GM12865 (cell line): ENCODE measurements at regions not wholly inside any gene's neighbourhood (a gene's known extent, or its start where the extent isn't known, plus 50 kb on each side); places are given as distances from the start of the nearest gene placed in this dataset.
"Not testable (repeated sequence)": the region's sequence is repeated elsewhere in the genome, so short reads cannot be mapped to it uniquely, and the experiment has no call there.

Source experiments
- DNase-seq: peaks from one replicate; pipeline ENCODE4 v3.0.0; 2010; ENCODE audit warnings: low read depth
- H3K4me3 ChIP-seq: 2 replicates; pipeline ENCODE4 v1.5.1; 2011; ENCODE audit warnings: mild to moderate bottlenecking, low read depth, low read length, control low read depth
- TF ChIP-seq, protein P1 (sequence below): IDR thresholded peaks from 2 replicates; pipeline ENCODE4 v1.5.1; 2011; ENCODE audit warnings: low read length, control low read depth, low read depth, inconsistent platforms; ENCODE audit not compliant: insufficient read depth; ENCODE audit errors: missing control alignments

DNA sequence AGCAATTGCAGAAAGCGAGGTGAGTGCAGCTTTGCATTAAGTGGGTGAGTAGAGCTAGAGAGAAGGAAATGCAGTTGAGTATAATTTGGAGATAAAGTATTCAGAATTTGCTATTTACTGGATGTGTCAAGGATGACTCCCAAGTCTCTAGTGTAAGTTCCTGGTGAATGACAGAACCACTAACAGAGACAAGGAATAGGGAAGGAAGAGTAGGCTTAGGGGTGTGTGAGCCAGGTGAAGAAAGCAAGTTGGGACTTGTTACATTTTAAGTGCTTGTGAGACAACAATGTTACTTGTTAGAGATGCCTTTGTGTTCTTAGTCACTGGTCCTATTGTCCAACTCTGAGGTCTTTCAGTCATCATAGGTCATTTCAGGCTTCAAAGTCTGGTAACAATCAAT, 70.8 kb downstream of the TBC1D26 start:
- H3K4me3 ChIP-seq, DNase-seq: not testable (repeated sequence)

DNA sequence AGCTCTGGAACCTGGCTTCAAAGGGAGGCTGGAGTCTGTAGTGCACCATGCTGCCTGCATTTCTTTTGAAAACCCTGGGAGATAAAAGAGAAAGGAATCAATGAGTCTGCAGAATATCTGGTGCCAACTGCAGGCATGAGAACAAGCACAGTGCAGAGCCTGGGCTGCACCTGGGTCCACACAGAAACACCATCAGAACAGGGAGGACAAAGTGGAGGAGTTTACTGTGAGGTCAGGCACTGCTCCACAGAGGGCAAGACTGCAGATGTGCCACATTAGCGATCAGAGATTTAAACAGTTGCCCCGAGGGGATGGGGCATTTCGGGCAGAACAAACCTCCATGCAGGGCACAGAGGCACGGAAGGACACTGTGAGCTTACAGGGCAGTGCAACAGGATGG, 74.7 kb downstream of the TBC1D26 start:
- not testable (repeated sequence) for H3K4me3 ChIP-seq

DNA sequence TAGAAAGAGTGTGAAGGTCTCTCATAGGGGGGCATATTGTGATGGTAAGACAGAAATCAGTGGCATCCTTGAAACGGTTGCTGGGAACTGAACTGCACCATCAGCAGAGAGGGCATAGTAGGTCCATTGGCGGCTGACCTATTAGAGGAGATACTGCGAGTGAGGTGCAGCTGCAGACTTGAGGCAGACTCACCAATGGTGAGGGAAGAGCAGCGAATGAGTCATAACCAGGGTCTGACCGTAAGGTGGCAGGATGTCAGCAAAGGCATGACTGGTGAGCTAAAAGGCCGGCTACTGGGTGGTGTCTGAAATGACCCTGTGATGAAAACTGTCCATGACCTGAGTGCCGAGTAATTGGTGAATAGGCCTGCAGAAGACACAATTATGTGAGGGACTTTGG, 81.3 kb downstream of the TBC1D26 start:
- DNase-seq, H3K4me3 ChIP-seq: not testable (repeated sequence)

More for the DNA sequence above, 74.7 kb downstream of the TBC1D26 start:
- not testable (repeated sequence) for DNase-seq

DNA sequence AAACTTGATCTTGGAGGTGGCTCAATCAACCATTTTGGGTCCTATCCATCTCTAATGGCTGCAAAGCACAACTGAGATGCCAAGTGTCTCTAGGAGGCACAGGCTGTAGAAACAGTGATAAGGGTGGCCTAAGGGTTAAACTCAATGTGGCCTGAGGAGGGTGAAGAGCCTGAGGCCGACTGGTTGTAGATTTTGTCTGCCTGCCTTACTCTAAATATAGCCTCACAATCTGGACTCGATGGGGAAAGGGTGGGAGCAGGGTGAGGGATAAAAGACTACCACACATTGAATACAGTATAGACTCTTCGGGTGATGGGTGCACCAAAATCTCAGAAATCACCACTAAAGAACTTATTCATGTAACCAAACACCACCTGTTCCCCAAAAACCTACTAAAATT, 81.9 kb downstream of the TBC1D26 start:
- not testable (repeated sequence) for DNase-seq, H3K4me3 ChIP-seq

DNA sequence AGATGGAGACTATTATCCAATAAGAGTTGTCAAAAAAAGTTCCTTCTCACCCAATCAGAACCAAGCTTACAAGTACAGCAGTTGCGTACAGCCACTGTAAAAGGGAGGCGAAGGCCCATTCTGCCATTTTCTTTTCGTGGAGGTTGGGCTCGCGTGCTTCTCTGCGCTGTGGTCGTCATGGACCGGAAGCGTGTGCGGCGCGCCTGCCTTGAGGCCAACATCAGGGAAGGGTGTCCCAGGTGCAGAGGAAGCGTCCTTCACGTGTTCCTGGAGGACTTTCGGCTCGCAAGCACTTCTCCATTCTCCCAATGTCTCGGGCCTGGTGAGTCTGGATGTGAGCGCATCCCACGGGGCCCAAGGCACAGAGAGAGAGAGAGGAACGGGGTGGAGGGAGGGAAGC, 85.8 kb downstream of the TBC1D26 start:
- H3K4me3 ChIP-seq, DNase-seq: not testable (repeated sequence)

DNA sequence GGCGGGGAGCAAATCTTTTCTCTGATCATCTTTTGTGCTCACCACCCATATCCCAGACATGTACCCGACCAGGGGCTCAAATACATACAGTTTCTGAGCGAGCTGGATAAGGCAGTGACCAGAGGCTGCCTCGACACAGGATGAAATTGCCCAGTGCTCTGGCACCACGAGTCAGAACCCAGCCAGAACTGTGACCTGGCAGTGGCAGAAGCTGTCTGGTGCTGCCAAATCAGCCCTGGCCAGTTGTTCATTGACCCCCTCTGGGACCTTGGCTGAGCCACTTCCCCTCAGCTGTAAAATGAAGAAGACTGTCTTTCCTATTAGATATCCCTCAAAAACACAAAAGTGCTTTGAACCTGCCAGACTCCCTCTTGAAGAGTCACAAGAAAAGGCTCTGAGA, 90.2 kb downstream of the TBC1D26 start:
- not testable (repeated sequence) for H3K4me3 ChIP-seq, DNase-seq

DNA sequence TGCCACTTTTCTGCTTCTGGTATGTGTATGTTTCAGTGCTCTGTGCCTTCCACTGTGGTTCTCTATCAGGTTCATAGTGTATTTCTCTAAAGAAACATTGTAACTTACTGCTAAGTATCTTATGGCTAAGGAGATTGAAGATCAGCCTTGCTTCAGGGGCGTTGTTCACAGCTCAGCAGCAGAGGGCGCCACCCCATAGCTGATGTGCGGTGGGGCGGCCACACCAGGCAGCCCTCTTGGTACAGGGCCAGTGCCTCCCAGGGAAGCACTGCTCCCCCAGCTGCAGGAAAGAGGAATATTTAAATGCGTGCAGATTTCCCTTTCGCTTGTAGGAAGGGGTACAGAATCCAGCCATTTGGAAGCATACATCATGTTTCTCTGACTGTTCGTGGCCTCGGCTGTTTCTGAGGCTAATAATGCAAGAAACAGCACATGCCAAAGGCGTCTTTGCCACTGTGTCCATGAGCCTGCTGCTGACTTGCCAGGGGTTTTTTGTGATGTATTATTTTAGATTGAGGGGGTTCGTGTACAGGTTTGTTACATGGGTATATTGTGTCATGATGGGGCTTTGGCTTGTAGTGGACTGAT, 96.7 kb downstream of the TBC1D26 start:
- not testable (repeated sequence) for H3K4me3 ChIP-seq
- TF ChIP-seq, protein P1, sequence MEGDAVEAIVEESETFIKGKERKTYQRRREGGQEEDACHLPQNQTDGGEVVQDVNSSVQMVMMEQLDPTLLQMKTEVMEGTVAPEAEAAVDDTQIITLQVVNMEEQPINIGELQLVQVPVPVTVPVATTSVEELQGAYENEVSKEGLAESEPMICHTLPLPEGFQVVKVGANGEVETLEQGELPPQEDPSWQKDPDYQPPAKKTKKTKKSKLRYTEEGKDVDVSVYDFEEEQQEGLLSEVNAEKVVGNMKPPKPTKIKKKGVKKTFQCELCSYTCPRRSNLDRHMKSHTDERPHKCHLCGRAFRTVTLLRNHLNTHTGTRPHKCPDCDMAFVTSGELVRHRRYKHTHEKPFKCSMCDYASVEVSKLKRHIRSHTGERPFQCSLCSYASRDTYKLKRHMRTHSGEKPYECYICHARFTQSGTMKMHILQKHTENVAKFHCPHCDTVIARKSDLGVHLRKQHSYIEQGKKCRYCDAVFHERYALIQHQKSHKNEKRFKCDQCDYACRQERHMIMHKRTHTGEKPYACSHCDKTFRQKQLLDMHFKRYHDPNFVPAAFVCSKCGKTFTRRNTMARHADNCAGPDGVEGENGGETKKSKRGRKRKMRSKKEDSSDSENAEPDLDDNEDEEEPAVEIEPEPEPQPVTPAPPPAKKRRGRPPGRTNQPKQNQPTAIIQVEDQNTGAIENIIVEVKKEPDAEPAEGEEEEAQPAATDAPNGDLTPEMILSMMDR = peak; percentile 62
- DNase-seq = peak; percentile 69

DNA sequence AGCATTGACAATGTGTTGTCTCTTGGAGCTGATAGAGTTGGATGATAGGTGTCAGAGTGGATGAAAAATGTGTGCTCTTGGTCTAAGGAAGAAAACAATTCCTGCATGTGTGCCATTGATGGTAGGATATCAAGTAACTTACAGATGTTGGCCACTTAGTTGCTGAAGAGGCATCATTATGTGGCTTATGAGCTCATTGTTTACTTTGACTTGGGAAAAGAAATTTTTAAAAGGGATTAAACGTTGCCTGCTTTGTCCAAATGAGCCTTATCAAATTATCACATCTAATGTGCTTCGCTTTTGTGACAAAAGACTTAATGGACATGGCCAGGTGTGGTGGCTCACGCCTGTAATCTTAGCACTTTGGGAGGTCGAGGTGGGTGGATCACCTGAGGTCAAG, 98.1 kb downstream of the TBC1D26 start:
- not testable (repeated sequence) for H3K4me3 ChIP-seq, DNase-seq

DNA sequence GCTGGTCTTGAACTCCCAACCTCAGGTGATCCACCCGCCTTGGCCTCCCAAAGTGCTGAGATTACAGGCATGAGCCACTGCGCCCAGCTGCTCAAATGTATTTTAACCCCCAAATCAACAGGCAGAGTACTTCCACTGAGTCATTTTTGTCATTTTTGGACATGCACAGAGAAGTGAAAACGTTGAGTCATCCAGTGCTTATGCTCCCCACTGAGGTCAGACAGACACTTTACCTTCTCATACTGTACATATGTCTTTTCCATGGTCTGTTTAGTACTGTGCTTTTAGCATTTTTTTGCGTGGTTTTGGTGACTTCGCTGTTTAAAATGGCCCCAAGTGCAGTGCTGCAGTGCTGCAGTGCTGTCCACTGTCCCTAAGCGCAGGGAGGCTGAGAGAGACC, 99.1 kb downstream of the TBC1D26 start:
- DNase-seq = peak; percentile 92

DNA sequence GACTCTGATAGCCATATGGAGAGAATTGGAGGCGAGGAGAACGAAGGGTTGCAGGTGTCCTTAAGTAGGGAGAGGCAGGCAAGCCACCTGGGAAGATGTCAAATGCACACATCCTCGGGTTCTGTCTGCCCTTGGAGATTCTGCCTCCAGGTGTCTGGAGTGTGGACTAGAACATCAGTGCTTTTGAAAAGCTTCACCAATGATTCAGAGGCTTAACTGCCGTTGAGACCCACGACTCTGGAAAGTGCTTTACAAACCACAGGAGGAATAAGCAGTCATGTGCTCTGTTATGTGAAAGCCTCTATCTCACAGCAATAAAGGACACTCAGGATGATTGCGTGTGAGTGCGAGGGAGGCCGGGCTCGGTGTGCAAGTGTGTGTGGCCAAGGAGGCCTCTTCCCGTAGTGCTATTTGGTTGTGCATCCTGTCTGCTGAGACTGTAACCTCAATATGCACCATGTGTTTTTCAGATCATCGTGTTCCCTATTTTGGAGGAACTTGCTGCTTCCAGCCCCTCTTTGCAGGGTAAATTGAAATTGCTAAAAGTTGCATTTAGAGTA, 100.9 kb downstream of the TBC1D26 start:
- not testable (repeated sequence) for H3K4me3 ChIP-seq
- DNase-seq = peak; percentile 27

More for the DNA sequence above, 99.1 kb downstream of the TBC1D26 start:
- H3K4me3 ChIP-seq = not testable (repeated sequence)

DNA sequence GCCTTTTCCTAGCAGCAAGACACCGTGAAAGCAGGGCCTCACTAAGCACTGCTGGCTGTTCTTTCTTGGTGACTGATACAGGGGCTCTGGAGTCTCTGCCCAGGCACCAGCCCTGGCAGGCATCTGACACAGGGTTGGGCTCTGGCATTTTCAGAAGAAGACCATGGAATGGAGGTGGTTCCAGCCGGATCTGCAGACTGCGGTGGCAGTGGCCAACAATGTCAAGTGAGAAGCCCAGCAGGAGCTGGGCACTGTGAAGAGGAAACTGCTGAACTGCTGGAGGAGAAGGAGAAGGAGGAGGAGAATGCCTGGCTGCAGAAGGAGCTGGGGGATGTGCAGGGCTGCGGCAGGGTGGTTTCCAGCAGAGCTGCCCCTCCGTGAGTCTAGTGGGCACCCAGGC, 101.8 kb downstream of the TBC1D26 start:
- not testable (repeated sequence) for DNase-seq, H3K4me3 ChIP-seq

DNA sequence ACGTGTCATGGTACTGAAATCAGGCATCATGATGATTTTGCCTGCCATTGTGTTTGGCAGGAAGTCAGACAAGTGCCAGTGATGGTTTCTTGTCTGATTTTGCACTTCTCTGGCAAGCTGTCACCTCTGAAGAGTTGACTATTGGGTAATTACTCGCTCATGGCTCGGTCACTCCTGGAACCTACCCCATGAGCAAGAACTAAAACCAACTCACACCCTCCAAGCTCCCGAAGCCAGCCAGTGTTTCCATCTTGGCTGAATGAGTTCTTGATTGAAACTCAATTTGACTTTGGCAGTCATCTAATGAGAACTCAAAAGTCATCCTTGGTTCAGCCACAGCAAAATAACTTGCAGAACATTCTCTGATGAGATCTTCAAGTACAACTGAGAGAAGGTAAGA, 103.4 kb downstream of the TBC1D26 start:
- DNase-seq, H3K4me3 ChIP-seq: not testable (repeated sequence)

DNA sequence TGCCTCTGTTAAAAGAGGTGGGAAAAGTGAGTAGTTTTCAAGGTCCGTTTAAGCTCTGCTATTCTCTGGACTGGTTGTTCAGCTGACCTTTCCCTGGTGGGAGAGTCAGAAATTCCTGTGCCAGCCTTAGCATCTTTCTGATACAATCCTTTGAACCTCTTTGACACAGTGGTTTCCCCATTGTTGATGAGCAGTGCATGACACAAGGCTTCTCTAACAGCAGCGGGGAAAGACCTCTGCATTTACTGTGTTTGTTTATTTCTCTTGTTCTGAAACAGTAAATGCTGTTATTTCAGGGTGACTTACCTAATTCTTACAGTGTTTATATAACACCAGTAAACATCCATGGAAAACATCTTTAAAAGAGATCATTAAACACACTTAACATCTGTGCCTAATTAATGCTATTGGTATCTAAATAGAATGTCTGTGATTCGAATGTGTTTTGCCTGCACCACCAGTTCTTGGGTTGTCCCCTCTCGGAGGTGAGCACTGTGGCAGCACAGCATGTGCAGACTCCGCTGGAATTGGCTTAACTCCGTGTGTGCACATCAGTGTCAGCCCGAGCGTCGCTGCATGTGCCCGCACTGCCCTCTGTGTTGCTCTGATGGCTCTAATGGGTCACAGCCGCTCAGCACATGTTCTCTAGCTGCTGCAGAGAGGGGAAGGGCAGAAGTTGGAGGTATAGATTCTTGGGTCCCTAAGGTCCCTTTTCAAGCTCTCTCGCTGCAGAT, 104.3 kb downstream of the TBC1D26 start:
- not testable (repeated sequence) for DNase-seq

DNA sequence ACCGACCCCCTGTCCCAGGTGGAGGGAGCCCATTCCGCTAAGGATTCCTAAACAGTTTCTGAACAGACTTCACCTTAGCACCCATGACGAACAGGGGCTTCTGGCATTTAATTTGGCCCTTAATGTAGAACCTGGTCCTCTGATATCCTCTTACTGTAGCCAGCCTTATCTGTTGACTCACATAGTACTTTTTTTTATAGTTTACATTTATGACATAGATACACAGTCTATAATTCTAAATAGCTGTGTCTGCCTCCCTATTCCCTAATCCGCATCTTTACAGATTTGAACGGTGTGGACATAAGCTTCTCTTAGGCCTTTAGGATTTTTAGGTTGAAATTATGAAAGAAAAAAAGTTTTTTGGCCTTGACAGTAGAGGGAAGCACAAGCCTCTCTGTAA, 104.9 kb downstream of the TBC1D26 start:
- not testable (repeated sequence) for DNase-seq, H3K4me3 ChIP-seq

More for the DNA sequence above, 104.3 kb downstream of the TBC1D26 start:
- not testable (repeated sequence) for H3K4me3 ChIP-seq

DNA sequence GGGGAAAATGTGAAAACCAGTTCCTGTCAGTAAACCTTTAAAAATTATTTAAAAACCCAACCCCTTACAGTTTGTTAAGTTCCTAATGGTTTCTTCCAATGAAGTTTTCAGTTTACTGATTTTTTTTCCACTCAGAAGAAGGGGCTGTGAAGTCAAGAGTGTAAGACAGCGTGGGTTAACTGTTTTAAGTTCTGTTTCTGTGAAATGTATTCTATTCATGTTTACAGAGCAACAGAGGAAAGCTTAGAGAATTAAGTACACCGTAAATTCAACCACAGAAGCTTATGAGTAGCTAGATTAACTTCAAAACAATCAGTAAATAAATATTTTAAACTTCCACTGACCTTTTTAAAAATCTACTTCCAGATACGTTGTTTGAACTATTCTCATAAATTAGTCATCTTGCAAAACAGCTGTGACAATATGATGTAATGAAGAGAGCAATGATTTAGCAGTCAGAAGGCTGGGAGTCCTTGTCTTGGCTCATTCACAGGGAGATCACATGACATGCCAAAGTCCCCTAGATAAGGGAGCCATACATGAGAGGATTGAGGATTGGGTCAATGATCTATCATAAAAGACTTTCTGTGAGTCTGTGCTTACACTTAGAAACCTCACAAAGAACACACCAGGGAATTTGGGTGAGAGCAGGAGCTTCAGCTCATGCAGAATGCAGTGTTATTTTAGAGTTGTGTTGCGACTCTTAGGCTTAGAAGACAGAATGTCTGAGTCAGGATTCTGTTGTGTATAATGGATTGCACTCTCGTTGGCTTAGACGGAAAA, 97.3 kb upstream of the ADORA2B start:
- not testable (repeated sequence) for DNase-seq, H3K4me3 ChIP-seq
